ENCODE measurements at regions not wholly inside any gene's neighbourhood (a gene's known extent, or its start where the extent isn't known, plus 50 kb on each side); places are given as distances from the start of the nearest gene placed in this dataset.

GRCh38 chr3:147159141-147159540 lies 247.2 kb downstream of the ZIC4 start:
- TF ChIP-seq POLR2AphosphoS5 (IDR thresholded peaks at IDR 0.05; ENCODE audit: low read depth, low read length) (no peak), TAF1 (IDR thresholded peaks at IDR 0.05; ENCODE audit: borderline replicate concordance, insufficient read depth, low read length) (no peak)

All from PFSK-1 (cell line).